Kidney (tissue), 13 donors: ENCODE measurements at regions not wholly inside any gene's neighbourhood (a gene's known extent, or its start where the extent isn't known, plus 50 kb on each side); places are given as distances from the start of the nearest gene placed in this dataset.

Source experiments
- DNase-seq, 5 donors: peaks; one replicate each; pipeline ENCODE4 v3.0.0-alpha.2; 2013 to 2020
- FAIRE-seq: peaks from 2 replicates; lab custom pipeline; 2012; peaks lifted over from hg19 to GRCh38; lab: Jason Lieb, UNC
- H3K27ac ChIP-seq, 2 donors: one replicate each; pipeline ENCODE4 v1.7.0; 2013; ENCODE audit warnings: low read depth in 2 of 2, low read length in 2 of 2, inconsistent platforms in 1 of 2
- H3K27me3 ChIP-seq: one replicate; pipeline ENCODE4 v1.7.1; 2013; ENCODE audit warnings: low read length, inconsistent platforms; ENCODE audit not compliant: control insufficient read depth, insufficient read depth
- H3K36me3 ChIP-seq, 3 donors: one replicate each; pipeline versions ENCODE4 v1.7.0 to v1.7.1; 2013; ENCODE audit warnings: low read length in 3 of 3, control low read depth in 1 of 3, inconsistent platforms in 1 of 3; ENCODE audit not compliant: insufficient read depth in 3 of 3, control insufficient read depth in 2 of 3
- H3K4me1 ChIP-seq, 3 donors: one replicate each; pipeline versions ENCODE4 v1.7.0 to v1.7.1; 2013; ENCODE audit warnings: low read length in 3 of 3, inconsistent platforms in 1 of 3, low read depth in 1 of 3; ENCODE audit not compliant: control insufficient read depth in 2 of 3, insufficient read depth in 2 of 3
- H3K4me3 ChIP-seq, 3 donors: one replicate each; pipeline versions ENCODE4 v1.7.0 to v1.8.1; 2013; ENCODE audit warnings: low read length in 3 of 3, control low read depth in 1 of 3, inconsistent platforms in 1 of 3
- H3K9ac ChIP-seq, 3 donors: one replicate each; pipeline versions ENCODE4 v1.7.0 to v1.7.1; 2013; ENCODE audit warnings: low read length in 3 of 3, control low read depth in 1 of 3, inconsistent platforms in 1 of 3
- H3K9me3 ChIP-seq, 3 donors: one replicate each; pipeline versions ENCODE4 v1.7.0 to v1.7.1; 2013; ENCODE audit warnings: low read length in 3 of 3, control low read depth in 1 of 3, inconsistent platforms in 1 of 3; ENCODE audit not compliant: control insufficient read depth in 2 of 3, insufficient read depth in 1 of 3
- intact Hi-C: fragments of 100-400 bp; cut with DNase I; formaldehyde crosslinking; loops from one replicate; pipeline ENCODE4 v1.11.1; 2022
- TF ChIP-seq, protein P1 (sequence below): IDR thresholded peaks from 3 replicates; pipeline ENCODE4 v1.5.1; 2012; ENCODE audit warnings: mild to moderate bottlenecking, moderate library complexity, borderline replicate concordance; ENCODE audit not compliant: insufficient read depth; ENCODE audit errors: extremely low read depth
- donor health status: control.
- donor health status: control.
- donor health status: control.
- donor health status: control.
- donor health status: control.
- donor health status: DM: yes; HTN: yes; CAD: no.
- donor health status: Normal renal cell carcinoma (clear cell type).

DNA sequence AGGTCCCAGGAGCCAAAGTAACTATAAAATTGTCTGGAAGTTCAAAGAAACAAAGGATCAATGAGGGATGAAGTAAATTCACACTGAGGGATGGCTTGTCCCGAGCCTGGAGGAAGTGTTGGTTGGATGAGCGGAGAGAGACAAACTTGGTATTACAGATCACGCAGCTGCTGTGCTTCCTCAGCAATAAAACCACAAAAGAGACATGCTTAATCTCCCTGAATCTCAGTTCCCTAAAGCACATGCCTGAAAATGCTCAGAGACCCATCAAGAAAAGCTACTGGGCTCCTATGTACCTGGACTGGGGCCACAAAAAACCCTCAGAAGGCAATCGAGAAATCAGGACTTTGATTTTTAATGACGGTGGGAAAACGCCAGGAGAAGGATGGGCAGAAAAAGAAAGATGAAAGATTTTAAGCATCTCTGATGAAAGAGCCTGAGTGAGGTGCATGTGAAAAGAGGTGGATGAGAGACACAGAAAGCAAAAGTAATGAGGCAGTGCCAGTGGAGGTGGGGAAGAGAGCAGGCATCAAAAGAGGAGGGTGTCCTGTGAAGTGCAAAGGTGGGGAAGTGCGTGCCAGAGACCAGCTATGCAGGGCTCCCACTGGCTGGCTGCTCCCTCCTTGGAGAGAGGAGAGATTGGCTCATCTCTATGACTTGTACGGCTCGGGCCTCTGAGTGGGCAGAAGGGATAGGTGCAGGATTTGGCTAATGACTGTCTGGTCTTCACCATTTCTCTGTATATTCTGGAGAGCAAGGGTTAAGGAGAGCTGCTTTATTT lies 143.7 kb downstream of the ABCC12 start:
- no peak overlapping the region for H3K9ac ChIP-seq
- no peaks in the 10 kb centered on the region for H3K4me1 ChIP-seq
- no peak for FAIRE-seq
- no peak overlapping the region for H3K4me3 ChIP-seq
- H3K36me3 ChIP-seq: no peaks in the 10 kb centered on the region
- H3K27ac ChIP-seq: no peak overlapping the region
- no peaks in the 10 kb centered on the region for H3K27me3 ChIP-seq
- intact Hi-C loops: no loop called here
- no peak for DNase-seq
- TF ChIP-seq, protein P1, sequence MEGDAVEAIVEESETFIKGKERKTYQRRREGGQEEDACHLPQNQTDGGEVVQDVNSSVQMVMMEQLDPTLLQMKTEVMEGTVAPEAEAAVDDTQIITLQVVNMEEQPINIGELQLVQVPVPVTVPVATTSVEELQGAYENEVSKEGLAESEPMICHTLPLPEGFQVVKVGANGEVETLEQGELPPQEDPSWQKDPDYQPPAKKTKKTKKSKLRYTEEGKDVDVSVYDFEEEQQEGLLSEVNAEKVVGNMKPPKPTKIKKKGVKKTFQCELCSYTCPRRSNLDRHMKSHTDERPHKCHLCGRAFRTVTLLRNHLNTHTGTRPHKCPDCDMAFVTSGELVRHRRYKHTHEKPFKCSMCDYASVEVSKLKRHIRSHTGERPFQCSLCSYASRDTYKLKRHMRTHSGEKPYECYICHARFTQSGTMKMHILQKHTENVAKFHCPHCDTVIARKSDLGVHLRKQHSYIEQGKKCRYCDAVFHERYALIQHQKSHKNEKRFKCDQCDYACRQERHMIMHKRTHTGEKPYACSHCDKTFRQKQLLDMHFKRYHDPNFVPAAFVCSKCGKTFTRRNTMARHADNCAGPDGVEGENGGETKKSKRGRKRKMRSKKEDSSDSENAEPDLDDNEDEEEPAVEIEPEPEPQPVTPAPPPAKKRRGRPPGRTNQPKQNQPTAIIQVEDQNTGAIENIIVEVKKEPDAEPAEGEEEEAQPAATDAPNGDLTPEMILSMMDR: no peak
- no peaks in the 10 kb centered on the region for H3K9me3 ChIP-seq

DNA sequence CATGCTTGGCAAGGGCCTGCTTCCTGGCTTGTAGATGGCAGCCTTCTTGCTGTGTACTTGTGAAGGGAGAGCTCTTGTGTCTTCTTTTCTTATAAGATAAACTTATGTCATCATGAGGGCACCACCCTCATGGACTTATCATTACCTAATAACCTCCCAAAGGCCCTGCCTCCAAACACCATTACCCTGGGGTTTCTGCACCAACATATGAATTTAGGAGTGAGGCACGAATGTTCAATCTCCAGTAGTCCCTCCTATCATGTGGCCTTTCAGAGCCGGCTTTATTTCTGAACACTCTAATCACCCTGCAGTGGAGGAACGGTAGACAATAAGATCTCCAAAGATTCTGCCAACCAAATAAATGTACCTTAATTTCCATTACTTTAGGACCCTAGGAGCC lies 144.3 kb downstream of the ABCC12 start:
- no peak overlapping the region for H3K4me3 ChIP-seq
- intact Hi-C loops: no loop called here
- H3K36me3 ChIP-seq: no peaks in the 10 kb centered on the region
- no peaks in the 10 kb centered on the region for H3K27me3 ChIP-seq
- no peaks in the 10 kb centered on the region for H3K9me3 ChIP-seq
- DNase-seq (no peak), FAIRE-seq (no peak)
- no peak overlapping the region for H3K27ac ChIP-seq
- TF ChIP-seq, protein P1: no peak
- H3K9ac ChIP-seq: no peak overlapping the region
- no peaks in the 10 kb centered on the region for H3K4me1 ChIP-seq

DNA sequence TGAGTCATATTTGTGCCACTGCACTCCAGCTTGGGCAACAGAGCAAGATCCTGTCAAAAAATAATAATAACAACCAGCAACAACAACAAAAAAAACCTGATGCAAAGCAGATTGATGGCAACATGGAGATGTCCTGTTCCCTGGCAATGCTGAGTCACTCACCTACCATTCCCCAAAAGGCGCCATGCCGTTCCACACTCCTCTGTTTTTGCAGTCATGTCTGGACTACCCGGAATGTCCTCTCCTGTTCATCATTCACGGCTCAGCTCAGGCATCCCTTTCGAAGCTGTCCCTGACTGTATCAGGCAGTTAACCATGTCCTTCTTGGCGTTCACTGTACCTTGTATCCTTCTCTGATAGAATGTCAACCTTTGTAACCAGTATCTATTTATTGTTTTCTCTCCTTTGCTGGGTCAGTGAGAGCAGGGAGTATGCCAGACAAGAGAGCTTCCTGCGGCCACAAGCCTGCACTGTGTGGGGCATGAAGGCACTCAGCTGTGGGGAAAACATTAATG lies 147.7 kb downstream of the ABCC12 start:
- intact Hi-C loops: no loop called here
- Histone ChIP-seq H3K36me3 (no peaks in the 10 kb centered on the region), H3K4me1 (no peaks in the 10 kb centered on the region), H3K9me3 (no peaks in the 10 kb centered on the region), H3K4me3 (no peak overlapping the region), H3K27ac (no peak overlapping the region), H3K27me3 (no peaks in the 10 kb centered on the region), H3K9ac (no peak overlapping the region)
- no peak for DNase-seq
- TF ChIP-seq, protein P1: no peak
- FAIRE-seq: no peak
